HCEC 1CT (cell line): ENCODE measurements at regions not wholly inside any gene's neighbourhood (a gene's known extent, or its start where the extent isn't known, plus 50 kb on each side); places are given as distances from the start of the nearest gene placed in this dataset.
"Not testable (repeated sequence)": the region's sequence is repeated elsewhere in the genome, so short reads cannot be mapped to it uniquely, and the experiment has no call there.

Source experiments
- DNase-seq: peaks from one replicate; pipeline ENCODE4 v3.0.0-alpha.2; 2017

DNA sequence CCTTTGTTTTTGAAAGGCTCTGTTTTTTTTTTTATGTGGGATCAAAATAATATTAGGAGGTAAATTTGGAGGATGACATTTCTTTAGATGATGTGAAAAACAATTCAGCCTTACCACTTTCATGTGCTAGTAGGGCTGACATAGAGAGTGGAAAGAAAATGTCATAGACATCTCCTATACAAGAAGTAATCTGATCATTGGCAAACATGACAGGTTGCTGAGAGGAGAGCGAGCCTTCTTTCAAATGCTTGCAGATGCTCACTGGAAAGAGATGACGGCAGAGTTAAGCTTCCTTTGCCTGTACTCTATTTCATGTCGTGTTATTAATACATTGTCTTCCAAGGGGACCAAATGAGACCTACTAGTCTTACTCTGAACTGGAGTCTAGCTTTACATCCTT is 160.1 kb upstream of the DAP start:
- no peak for DNase-seq

DNA sequence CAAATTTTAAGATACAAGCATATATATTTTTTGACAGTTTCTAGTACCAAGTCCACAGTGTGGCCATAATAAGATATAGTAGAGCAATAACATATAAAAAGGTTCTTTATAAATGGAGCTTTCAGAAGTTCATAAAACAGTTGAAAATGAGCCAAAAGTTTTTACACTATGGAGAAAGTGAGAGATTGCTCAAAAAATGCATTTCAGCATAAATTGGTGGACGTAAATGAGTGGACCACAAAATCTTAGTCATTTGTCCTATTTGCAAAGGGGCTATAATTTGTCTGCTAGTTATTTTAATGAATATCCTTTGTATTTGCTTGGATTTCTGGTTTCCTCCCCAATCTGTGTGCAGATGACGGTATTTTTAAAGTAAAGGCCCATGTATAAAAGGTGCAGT is 159.4 kb upstream of the DAP start:
- no peak for DNase-seq

DNA sequence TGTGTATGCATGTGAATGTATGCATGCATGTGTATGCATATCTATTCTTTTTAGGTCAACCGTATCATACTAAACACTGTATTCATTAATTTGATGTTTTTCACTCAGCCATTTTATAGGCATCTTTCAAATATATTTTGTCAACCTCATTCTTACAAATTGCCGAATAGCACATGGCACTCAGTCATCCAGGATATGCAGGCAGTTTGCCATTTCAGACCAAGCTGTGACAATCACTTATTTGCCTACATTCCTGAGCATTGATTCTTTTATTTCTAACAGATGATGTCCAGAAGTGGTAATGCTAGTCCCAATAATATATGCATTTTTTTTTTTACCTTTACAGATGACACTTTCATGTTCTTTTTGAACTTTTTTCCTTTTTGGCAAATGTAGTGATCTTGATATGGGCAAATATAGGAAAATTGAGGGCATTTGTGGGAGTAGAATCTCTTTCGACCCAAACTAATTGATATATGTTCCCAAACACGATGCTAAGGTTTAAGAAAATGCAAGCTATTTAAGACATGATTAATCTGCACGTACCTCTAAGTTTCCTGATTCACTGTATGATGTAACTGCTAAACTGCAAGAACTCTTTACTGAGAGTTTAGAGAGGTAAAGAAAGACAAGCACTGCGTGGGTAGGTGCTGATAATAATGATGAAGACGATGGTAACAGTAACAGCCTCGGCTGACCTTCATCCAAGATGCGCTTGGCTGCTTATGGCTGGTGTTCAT is 153.9 kb upstream of the DAP start:
- no peak for DNase-seq

- DNase-seq: peak; percentile 88
Observed at GRCh38 chr5:10913841-10914240, 152.8 kb upstream of the DAP start.

- no peak for DNase-seq
Observed at GRCh38 chr5:10913181-10913810, 152.3 kb upstream of the DAP start.

DNA sequence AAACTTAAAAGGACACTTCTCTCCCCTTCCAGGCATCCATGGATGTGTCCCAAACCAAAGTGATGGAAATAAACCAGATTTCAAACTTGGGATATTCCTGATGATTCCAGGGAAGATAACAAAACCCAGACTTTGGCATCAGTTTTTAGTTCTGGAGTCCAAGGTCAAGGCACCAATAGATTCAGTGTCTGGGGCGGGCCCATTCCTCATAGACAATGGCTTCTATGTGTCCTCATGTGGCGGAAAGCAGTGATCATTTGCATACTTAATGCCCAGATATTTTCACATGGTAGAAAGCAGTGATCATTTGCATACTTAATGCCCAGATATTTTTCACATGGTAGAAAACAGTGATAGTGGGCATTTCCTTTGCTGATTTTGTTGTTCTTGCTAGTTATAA is 151.4 kb upstream of the DAP start:
- no peak for DNase-seq

DNA sequence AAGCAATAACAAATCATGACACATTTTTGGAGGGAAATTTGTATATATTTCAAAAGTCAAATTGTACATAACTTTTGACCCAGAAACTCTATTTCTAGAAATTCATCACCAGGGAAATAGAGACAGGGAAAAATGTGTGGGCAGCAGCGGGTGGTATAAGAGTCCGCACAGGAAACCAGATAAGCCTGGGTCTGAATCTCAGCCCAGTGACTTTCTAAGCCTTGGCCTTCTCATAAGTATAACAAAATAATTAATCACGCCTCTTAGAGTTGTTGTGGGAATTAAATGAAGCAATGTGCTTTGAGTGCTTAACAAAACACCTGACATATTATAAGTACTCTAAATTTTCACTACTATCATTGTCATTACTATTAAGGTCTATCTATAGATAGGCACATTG is 149.2 kb upstream of the DAP start:
- no peak for DNase-seq

- no peak for DNase-seq
Observed at GRCh38 chr5:10904862-10905432, 143.9 kb upstream of the DAP start.

GRCh38 chr5:10903786-10904560 is 142.9 kb upstream of the DAP start:
- DNase-seq: no peak

DNA sequence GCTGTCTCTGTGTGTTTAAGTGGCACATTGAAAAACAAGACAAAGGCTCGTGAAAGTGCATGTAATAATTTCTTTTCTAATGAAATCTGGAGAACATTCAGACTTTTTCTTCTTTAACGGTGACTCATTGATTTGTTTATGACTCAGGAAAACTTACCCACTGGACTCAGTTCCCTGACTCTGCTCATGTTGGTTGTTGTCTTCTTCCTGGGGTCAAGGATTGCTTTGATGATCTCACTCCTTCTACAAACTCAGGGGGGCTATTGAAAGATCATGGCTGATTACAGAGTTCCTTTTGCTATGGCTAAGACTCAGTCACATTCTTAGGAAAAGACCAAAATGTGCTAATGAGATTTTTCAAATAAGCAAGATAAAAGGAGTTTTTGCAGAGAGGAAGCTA is 141.1 kb upstream of the DAP start:
- DNase-seq: peak; percentile 24

DNA sequence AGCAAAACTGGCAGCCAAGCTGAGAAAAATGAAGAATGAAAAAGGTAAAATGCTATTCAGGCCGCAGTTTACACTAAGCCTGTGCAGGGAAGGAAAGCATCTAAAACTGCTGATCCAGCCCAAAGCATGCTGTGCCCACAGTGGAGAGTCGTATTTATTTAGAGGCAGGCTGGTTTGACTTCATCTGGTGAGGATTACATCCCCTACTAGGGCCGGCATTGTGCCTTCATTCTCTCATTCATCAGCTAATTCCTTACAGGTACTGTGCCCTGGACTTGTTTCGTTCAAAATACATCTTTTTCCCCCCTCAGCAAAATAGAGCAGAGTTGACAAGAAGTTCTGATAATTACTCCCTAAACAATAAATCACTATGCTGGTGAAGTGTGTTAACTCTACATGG is 137.5 kb upstream of the DAP start:
- no peak for DNase-seq

- no peak for DNase-seq
Observed at GRCh38 chr5:10896016-10896415, 135.0 kb upstream of the DAP start.

DNA sequence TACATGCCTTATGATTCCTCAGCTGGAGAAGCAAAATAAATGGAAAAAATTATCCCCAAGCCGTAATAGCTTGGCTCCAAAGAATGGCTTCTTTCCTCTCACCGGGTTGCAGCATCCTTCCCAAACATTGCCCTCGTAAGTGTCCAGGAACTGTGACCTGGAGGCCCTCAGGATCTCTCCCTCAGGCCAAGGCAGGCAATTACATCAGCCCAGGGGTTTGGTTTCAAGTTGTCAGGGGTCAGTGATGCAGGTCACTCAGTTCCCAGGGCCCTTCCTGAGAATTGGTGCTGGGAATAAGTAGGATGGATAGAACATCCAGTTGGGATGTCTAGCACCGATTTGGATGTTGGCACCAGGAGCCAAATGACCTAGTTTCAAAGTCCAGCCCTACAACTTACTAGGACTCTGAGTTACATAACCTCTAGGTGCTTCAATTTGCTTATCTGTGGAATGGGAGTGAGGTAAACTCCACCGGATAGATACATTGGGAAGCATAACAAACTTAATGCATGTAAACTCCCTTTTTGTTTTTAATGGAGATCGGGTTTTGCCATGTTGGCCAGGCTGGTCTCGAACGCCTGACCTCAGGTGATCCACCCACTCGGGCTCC is 133.5 kb upstream of the DAP start:
- no peak for DNase-seq

DNA sequence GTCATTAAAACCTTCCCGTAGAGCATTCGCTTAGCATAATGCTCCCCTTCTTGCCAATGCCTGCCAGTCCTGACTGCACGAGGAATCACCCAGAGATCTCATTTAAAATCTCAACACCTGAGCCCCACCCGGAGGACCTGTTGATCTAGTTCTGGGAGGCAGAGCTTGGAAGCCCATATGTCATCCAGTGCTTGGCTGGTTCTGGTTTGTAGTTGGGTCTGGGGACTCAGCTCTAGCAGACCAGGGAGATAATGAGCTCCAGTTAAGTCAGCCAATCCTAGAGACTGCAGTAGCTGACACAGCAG is 131.8 kb upstream of the DAP start:
- no peak for DNase-seq

DNA sequence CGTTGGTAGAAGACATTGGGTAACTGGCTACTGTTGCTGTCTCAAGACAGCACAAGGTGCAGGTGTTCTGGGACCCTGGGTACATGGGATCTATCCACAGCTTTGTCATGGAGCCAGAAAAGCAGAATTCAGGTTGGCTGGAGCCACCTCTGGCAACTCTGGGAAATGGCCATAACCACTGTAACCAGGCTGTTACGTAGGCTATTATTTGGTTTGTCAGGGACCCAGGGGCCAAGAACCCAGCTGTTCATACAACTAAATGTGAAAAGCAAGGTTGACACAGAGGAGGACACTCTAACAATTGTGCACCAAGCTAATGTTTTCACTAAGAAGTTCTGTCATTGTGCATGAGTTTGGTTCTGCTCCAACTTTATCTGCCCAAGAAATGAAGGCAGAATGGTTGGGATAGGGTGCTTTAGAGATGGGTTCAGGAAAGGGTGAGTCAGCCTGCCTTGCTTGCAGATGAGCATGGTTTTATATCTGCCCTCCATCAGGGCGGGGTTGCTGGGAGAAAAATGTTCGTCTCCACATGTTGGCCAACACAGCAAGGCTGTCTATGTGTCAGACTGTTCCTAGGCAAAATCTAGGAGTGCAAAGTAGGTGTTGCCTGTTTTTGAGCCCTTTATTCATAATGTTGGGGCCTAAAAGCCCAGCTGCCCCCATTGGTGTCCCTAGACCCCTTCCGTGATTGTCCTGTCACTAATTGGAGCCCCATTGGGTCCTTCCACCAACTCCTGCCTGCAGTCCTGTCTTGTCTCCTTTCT is 131.3 kb upstream of the DAP start:
- no peak for DNase-seq

GRCh38 chr5:10891193-10891592 is 130.2 kb upstream of the DAP start:
- peak; percentile 2 for DNase-seq

DNA sequence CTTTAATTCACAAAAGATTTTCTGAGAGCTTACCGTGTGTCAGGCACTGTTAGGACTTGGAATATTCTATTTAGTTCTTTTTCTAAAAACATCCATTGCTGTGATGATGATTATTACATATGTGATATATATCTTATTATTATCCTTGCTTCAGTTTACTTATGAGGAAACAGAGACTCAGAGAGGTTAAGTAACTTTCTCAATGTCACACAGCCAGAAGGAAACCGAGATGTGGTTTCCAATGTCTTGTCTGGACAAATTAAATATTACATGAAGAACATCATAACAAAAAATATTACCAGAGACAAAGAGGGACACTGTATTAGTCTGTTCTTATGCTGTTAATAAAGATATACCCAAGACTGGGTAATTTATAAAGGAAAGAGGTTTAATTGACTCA is 125.5 kb upstream of the DAP start:
- DNase-seq: no peak

GRCh38 chr5:10885026-10885425 is 124.0 kb upstream of the DAP start:
- peak; percentile 58 for DNase-seq

DNA sequence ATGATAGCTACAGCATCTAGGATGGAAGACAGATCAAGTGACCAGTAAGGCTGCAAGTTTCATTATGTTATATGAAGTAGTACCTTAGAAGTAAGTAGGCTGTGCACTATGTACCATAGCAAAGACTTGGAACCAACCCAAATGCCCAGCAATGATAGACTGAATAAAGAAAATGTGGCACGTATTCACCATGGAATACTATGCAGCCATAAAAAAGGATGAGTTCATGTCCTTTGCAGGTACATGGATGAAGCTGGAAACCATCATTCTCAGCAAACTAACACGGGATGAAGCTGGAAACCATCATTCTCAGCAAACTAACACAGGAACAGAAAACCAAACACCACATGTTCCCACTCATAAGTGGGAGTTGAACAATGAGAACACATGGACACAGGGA is 122.9 kb upstream of the DAP start:
- DNase-seq: not testable (repeated sequence)

DNA sequence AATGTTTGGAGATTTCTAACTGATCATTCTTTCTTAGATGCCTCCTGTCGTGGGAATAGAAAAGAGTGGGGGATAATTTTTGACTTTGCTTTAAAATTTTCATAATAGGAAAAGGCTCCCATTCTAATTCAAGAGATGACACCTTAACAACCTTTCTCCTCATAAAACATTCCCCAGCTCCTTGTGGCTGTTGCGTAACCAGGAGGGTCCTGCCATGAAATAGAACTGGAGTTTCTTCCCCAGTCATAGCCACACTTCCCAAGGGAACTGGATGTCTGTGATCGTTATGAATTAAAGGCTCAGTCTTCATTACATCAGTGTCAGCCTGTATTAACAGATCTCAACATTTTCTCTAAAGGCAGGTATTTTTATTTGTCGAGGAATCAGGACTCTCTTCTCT is 119.9 kb upstream of the DAP start:
- no peak for DNase-seq

DNA sequence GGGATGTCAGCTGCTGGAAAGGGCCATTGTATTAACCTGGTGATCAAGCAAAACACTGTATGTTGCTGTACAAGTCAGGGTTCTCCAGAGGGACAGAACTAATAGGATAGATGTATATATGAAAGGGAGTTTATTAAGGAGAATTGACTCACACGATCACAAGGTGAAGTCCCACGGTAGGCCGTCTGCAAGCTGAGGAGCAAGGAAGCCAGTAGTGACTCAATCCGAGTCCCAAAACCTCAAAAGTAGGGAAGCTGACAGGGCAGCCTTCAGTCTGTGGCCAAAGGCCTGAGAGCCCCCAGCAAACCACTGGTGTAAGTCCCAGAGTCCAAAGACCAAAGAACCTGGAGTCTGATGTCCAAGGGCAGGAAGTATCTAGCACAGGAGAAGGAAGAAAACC is 116.0 kb upstream of the DAP start:
- not testable (repeated sequence) for DNase-seq

DNA sequence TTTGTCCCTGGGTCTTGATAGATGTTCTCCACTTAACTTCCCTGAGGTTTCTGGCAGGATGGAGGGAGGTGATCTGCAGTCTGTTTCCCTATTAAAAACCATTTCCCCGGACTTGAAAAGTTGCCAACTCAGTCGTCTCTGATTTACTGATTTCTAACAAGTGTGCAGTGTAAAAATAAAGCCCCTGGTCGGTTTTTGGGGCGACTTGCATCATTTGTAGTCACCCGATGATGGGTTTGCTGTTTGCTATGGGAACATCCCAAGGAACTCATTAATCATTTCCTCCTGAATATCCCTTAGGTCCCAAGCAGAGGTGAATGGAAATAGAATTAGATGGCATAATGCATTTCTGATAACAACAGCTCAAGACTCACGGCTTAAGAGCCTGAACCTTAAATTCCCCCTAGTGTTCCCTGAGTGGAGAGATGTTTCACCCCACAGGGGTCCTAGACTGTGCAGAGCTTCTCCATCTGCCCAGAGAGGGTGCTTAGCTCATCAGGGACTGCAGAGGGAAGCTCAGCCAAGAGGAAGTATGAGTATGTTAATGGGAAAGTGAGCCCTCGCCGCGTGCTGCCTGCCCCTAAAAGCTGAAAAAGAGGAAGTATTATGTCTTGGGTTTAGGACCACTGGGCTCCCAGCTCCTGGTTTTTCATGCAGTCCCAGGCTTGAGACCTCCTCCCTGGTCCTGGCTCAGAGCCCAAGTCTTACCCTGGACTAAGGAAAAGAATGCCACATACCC is 115.1 kb upstream of the DAP start:
- no peak for DNase-seq
